HCT116 (cell line): ENCODE measurements at regions not wholly inside any gene's neighbourhood (a gene's known extent, or its start where the extent isn't known, plus 50 kb on each side); places are given as distances from the start of the nearest gene placed in this dataset.

Experiments
- ATAC-seq: fragments of 200-7000 bp; cut with Tn5 transposase; 2 replicates; pipeline ENCODE4 v1.9.1; 2020; ENCODE audit warnings: mild to moderate bottlenecking, moderate library complexity
- BruUV-seq: library from RNA; stranded (reverse); fragments of 400-500 nt; replicated peaks from 2 replicates; lab custom pipeline; 2021; lab: Mats Ljungman, UMichigan
- CTCF ChIA-PET: fragments of 300-600 bp; sonication (Branson Sonifier 250); formaldehyde crosslinking; loops from one replicate; lab custom pipeline; 2021; ENCODE audit warnings: antibody characterized with exemption; lab: Charles Lee
- POLR2A ChIA-PET: fragments of 300-600, 350-600 bp; sonication (Branson Sonifier 250); formaldehyde crosslinking; loops from one replicate; lab custom pipeline; 2021; ENCODE audit warnings: antibody characterized with exemption; lab: Charles Lee
- RAD21 ChIA-PET, 2 experiments: fragments of 300-600 bp; sonication (Branson Sonifier 250); formaldehyde crosslinking; loops; one replicate each; lab custom pipeline; 2023; ENCODE audit warnings: low total read pairs in 2 of 2; ENCODE audit not compliant: uncharacterized antibody in 2 of 2, unreplicated experiment in 2 of 2, low non-redundant PET in 1 of 2; lab: Charles Lee
- DNase-seq: peaks from one replicate; pipeline ENCODE4 v3.0.0-alpha.2; 2010; ENCODE audit warnings: low read depth, low spot score
- H2AFZ ChIP-seq: fragments of 200-600 bp; shearing (Covaris generic), sonication (generic); 2 replicates; pipeline ENCODE4 v1.6.1; 2017; ENCODE audit warnings: low read depth, mixed run types, mixed read lengths, antibody characterized with exemption, low read length; ENCODE audit not compliant: poor library complexity, severe bottlenecking
- H3K27ac ChIP-seq: 2 replicates; pipeline ENCODE4 v1.5.1; 2012; ENCODE audit warnings: low read depth, low read length
- H3K27me3 ChIP-seq: fragments of 200-600 bp; sonication (generic); 2 replicates; pipeline ENCODE4 v1.6.1; 2016; ENCODE audit warnings: mixed run types, low read length, mixed read lengths; ENCODE audit not compliant: insufficient read depth
- H3K36me3 ChIP-seq, 2 experiments: fragments of 200-500 bp in 1 of 2; fragments of 200-600 bp in 1 of 2; sonication (Bioruptor generic) in 1 of 2; sonication (generic) in 1 of 2; 2 replicates each; pipeline versions ENCODE4 v1.5.1 to v1.6.1; 2014 to 2016; ENCODE audit warnings: low read length in 2 of 2, inconsistent platforms in 1 of 2, mixed read lengths in 1 of 2, mixed run types in 1 of 2; ENCODE audit not compliant: insufficient read depth in 2 of 2, control insufficient read depth in 1 of 2
- H3K4me1 ChIP-seq, 2 experiments: fragments of 200-600 bp in 1 of 2; sonication (generic) in 1 of 2; 2 replicates each; pipeline versions ENCODE4 v1.5.1 to v1.6.1; 2012 to 2017; ENCODE audit warnings: low read length in 2 of 2, inconsistent platforms in 1 of 2, mild to moderate bottlenecking in 1 of 2, mixed read lengths in 1 of 2, mixed run types in 1 of 2, moderate library complexity in 1 of 2; ENCODE audit not compliant: insufficient read depth in 2 of 2, control insufficient read depth in 1 of 2
- H3K4me2 ChIP-seq: fragments of 200-600 bp; sonication (generic); 2 replicates; pipeline ENCODE4 v1.6.1; 2017; ENCODE audit warnings: mixed run types, low read length, mixed read lengths
- H3K4me3 ChIP-seq, 2 experiments: fragments of 200-600 bp in 1 of 2; sonication (generic) in 1 of 2; replicated peaks in 1 of 2; 2 replicates each; pipeline ENCODE4 v1.5.1; 2011 to 2016; ENCODE audit warnings: low read length in 2 of 2, control low read depth in 1 of 2, low read depth in 1 of 2, mild to moderate bottlenecking in 1 of 2, mixed read lengths in 1 of 2, mixed run types in 1 of 2
- H3K79me2 ChIP-seq: fragments of 200-600 bp; sonication (generic); 2 replicates; pipeline ENCODE4 v1.6.1; 2017; ENCODE audit warnings: mild to moderate bottlenecking, mixed run types, low read length, moderate library complexity, mixed read lengths; ENCODE audit not compliant: insufficient read depth
- H3K9ac ChIP-seq: fragments of 200-600 bp; sonication (generic); 2 replicates; pipeline ENCODE4 v1.6.1; 2016; ENCODE audit warnings: low read length, mixed read lengths
- H3K9me2 ChIP-seq: fragments of 200-600 bp; sonication (generic), shearing (Covaris generic); 2 replicates; pipeline ENCODE4 v1.6.1; 2017; ENCODE audit warnings: mixed run types, mild to moderate bottlenecking, moderate library complexity; ENCODE audit not compliant: insufficient read depth
- H3K9me3 ChIP-seq, 2 experiments: fragments of 200-500 bp in 1 of 2; fragments of 200-600 bp in 1 of 2; sonication (Bioruptor generic) in 1 of 2; sonication (generic) in 1 of 2; 2 replicates each; pipeline ENCODE4 v1.6.1; 2014 to 2017; ENCODE audit warnings: low read length in 2 of 2, mixed read lengths in 2 of 2, inconsistent platforms in 1 of 2, low read depth in 1 of 2, mild to moderate bottlenecking in 1 of 2, mixed run types in 1 of 2, moderate library complexity in 1 of 2; ENCODE audit not compliant: control insufficient read depth in 1 of 2, insufficient read depth in 1 of 2
- H4K20me1 ChIP-seq: fragments of 200-600 bp; sonication (generic), shearing (Covaris generic); 2 replicates; pipeline ENCODE4 v1.6.1; 2017; ENCODE audit warnings: mixed run types, mild to moderate bottlenecking, moderate library complexity; ENCODE audit not compliant: insufficient read depth
- CBX3 ChIP-seq: IDR thresholded peaks from 2 replicates; pipeline ENCODE4 v1.6.1; 2012; ENCODE audit warnings: low read depth
- EZH2phosphoT487 ChIP-seq: fragments of 200-600 bp; IDR thresholded peaks from 2 replicates; pipeline ENCODE4 v1.6.1; 2018; ENCODE audit warnings: antibody characterized with exemption, borderline replicate concordance
- POLR2AphosphoS5 ChIP-seq: IDR thresholded peaks from 2 replicates; pipeline ENCODE4 v1.6.1; 2011; ENCODE audit warnings: mild to moderate bottlenecking, low read depth, low read length, moderate library complexity
- RAD21 ChIP-seq: IDR thresholded peaks from 2 replicates; pipeline ENCODE4 v1.6.1; 2012; ENCODE audit warnings: low read depth, mild to moderate bottlenecking
- TCF7L2 ChIP-seq: IDR thresholded peaks from 2 replicates; pipeline ENCODE4 v1.7.0; 2011; ENCODE audit warnings: borderline replicate concordance, inconsistent platforms; ENCODE audit not compliant: insufficient read depth, insufficient read length; ENCODE audit errors: extremely low read depth
- ZFX ChIP-seq: fragments of 450-650 bp; IDR thresholded peaks from 2 replicates; pipeline ENCODE4 v1.6.1; 2017
- intact Hi-C: fragments of 100-400 bp; cut with micrococcal nuclease; formaldehyde crosslinking; loops from 2 replicates; pipeline ENCODE4 v1.10.0; 2022

DNA sequence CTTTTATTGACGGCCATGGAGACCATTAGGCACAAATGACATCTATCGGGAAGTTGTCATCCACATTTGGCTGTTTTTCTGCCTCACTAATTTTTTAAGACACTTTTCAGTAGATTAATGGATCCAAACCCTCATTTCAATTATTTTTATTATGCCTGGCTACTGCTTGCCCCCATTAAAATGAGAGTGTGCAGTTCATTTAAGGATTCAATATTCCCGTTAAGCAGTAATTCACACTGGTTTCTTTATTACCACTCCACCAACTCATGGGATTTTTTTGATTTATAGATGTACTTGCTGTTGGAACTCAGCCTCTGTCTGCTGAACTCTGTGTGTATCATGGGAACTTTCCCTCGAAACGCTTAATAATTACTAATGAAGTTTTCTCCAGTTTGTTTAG is 291.8 kb upstream of the PRKX start:
- ATAC-seq (no peak), DNase-seq (no peak)
- TF ChIP-seq CBX3: no peak
- H3K27ac ChIP-seq: no peak overlapping the region
- H3K79me2 ChIP-seq: no peaks in the 10 kb centered on the region
- H3K4me2 ChIP-seq: no peak overlapping the region
- ChIA-PET RAD21 (no interaction called here), CTCF (no interaction called here), POLR2A (no interaction called here)
- H4K20me1 ChIP-seq: no peaks in the 10 kb centered on the region
- no peaks in the 10 kb centered on the region for H3K9me2 ChIP-seq
- H3K9me3 ChIP-seq: no peaks in the 10 kb centered on the region
- BruUV-seq: no TSS peak
- H3K4me1 ChIP-seq: no peaks in the 10 kb centered on the region
- intact Hi-C loops: no loop called here
- no peak overlapping the region for H3K4me3 ChIP-seq
- H3K36me3 ChIP-seq: no peaks in the 10 kb centered on the region
- no peak overlapping the region for H2AFZ ChIP-seq
- H3K27me3 ChIP-seq: no peaks in the 10 kb centered on the region
- H3K9ac ChIP-seq: no peak overlapping the region

- Histone ChIP-seq H3K79me2 (no peaks in the 10 kb centered on the region), H3K36me3 (no peaks in the 10 kb centered on the region), H3K4me2 (no peak overlapping the region), H3K4me3 (no peak overlapping the region), H2AFZ (no peak overlapping the region), H3K4me1 (no peaks in the 10 kb centered on the region), H3K27ac (no peak overlapping the region), H4K20me1 (no peaks in the 10 kb centered on the region), H3K9me3 (no peaks in the 10 kb centered on the region), H3K9ac (no peak overlapping the region), H3K9me2 (no peaks in the 10 kb centered on the region), H3K27me3 (no peaks in the 10 kb centered on the region)
- RAD21 ChIA-PET: no interaction called here
- CTCF ChIA-PET: no interaction called here
- no peak for DNase-seq
- ATAC-seq: no peak
- POLR2A ChIA-PET: no interaction called here
- no peak for TF ChIP-seq POLR2AphosphoS5
- no peak for TF ChIP-seq CBX3
- no peak for TF ChIP-seq TCF7L2
- no peak for TF ChIP-seq ZFX
- TF ChIP-seq EZH2phosphoT487: no peak
- no peak for TF ChIP-seq RAD21
- intact Hi-C loops: no loop called here
- no TSS peak for BruUV-seq
Observed at GRCh38 chrX:4004822-4005221, 291.4 kb upstream of the PRKX start.
